ENCODE measurements at regions not wholly inside any gene's neighbourhood (a gene's known extent, or its start where the extent isn't known, plus 50 kb on each side); places are given as distances from the start of the nearest gene placed in this dataset.

DNA sequence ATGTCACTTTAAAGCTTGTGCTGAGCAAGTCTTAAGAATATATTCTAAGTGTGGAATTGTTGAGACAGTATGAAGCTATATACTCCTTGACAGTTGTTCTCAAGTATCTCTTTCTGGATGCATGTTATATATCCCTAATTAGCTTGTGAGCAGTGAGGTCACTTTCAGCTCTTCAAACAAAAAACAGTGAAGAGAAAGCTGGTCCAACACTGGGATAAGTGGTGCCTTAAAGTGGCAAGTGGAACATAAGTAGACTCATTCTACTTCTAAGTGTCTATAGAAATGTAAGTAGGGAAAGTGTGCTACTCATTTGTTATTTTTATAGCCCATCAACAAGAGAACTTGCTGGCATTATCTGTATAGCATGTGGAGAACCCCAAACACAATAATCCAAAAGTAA is 133.1 kb upstream of the BACH2 start:
- H3K36me3 ChIP-seq = no peaks in the 10 kb centered on the region
- H3K9me3 ChIP-seq = peaks cover 0 to 13% (median 2%) of the 10 kb centered on the region in 3 donors
- H3K27me3 ChIP-seq = no peaks in the 10 kb centered on the region
- H3K27ac ChIP-seq = no peak overlapping the region
- TF ChIP-seq, protein P1, sequence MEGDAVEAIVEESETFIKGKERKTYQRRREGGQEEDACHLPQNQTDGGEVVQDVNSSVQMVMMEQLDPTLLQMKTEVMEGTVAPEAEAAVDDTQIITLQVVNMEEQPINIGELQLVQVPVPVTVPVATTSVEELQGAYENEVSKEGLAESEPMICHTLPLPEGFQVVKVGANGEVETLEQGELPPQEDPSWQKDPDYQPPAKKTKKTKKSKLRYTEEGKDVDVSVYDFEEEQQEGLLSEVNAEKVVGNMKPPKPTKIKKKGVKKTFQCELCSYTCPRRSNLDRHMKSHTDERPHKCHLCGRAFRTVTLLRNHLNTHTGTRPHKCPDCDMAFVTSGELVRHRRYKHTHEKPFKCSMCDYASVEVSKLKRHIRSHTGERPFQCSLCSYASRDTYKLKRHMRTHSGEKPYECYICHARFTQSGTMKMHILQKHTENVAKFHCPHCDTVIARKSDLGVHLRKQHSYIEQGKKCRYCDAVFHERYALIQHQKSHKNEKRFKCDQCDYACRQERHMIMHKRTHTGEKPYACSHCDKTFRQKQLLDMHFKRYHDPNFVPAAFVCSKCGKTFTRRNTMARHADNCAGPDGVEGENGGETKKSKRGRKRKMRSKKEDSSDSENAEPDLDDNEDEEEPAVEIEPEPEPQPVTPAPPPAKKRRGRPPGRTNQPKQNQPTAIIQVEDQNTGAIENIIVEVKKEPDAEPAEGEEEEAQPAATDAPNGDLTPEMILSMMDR (IDR thresholded peaks at IDR 0.05) = no peak
- TF ChIP-seq POLR2A (IDR thresholded peaks at IDR 0.05) = no peak
- H3K4me1 ChIP-seq = no peaks in the 10 kb centered on the region
- no peak overlapping the region for H3K4me3 ChIP-seq
- no peak for DNase-seq
- intact Hi-C loops (cut with DNase I) = no loop called here

DNA sequence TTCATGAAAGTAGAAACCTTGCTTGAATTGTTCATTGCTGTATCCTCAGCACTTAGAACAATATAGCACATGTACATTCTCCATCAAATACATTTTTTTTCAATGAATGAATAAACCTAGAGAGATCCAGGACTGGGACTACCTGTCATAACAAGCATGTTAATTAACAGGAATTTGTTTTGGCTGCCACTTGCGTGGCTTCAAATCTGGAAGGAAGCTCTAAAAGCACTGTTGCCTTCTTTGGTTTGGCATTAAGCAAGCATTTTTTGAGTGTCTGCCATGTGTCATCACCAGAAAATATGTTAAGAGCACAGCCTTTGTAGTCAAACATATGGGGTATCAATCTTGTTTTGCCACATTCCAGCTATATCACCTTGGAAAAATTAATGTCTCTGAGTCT is 131.9 kb upstream of the BACH2 start:
- 25 to 40% methylated on average over 1 of the region's 1 CpG for WGBS, 2 donors
- Histone ChIP-seq H3K9me3 (peaks cover 0 to 9% (median 2%) of the 10 kb centered on the region in 3 donors), H3K27ac (no peak overlapping the region), H3K27me3 (no peaks in the 10 kb centered on the region), H3K4me3 (no peak overlapping the region), H3K4me1 (no peaks in the 10 kb centered on the region), H3K36me3 (no peaks in the 10 kb centered on the region)
- TF ChIP-seq POLR2A (IDR thresholded peaks at IDR 0.05) = no peak
- TF ChIP-seq, protein P1 (IDR thresholded peaks at IDR 0.05) = no peak
- no peak for DNase-seq
- intact Hi-C loops (cut with DNase I) = no loop called here

DNA sequence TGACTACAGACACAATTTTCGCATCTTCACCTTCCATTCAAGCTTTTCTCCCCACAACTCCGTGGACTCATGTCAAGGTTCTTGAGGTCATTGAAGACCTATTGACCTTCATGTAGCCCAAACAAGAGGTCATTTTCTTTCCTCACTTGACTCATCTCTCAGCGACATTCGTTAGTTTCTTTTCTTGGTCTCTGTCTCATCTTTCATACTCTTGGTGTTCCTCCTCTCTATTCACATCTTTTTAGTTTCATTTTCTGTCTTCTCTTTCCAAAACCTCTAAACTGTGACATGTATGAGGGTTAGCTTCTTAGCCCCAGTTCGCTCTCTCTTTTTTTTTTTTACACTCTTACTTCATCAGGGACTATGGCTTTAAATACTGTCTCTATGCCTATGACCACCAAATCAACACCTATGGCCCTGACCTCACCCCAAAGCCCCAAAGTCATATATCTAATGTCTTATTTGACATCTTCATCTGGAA is 128.6 kb upstream of the BACH2 start:
- 59 to 71% methylated on average over 5 of the region's 5 CpGs for WGBS, 2 donors
- Histone ChIP-seq H3K4me3 (no peak overlapping the region), H3K36me3 (no peaks in the 10 kb centered on the region), H3K27me3 (no peaks in the 10 kb centered on the region), H3K27ac (no peak overlapping the region), H3K9me3 (peaks cover 0 to 9% (median 2%) of the 10 kb centered on the region in 3 donors), H3K4me1 (no peaks in the 10 kb centered on the region)
- TF ChIP-seq, protein P1 (IDR thresholded peaks at IDR 0.05) = no peak
- TF ChIP-seq POLR2A (IDR thresholded peaks at IDR 0.05) = no peak
- intact Hi-C loops (cut with DNase I) = no loop called here
- no peak for DNase-seq

DNA sequence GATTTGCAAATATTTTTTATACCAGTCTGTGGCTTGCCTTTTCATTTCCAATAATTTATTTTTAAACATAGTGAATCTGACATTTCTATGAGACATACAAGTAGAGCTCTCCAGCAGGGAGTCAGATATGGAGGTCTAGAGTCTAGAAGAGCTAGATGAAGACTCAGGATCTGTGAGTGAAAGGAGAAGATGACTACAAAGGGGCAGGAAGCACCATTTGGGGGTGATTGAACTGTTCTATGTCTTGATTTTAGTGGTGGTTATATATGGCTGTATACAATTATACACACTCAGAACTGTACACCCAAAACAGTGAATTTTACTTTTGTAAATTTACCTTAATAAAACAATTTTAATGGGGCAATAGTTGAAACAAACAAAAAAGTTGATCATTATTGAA is 127.9 kb upstream of the BACH2 start:
- no peak for DNase-seq
- H3K27me3 ChIP-seq = no peaks in the 10 kb centered on the region

DNA sequence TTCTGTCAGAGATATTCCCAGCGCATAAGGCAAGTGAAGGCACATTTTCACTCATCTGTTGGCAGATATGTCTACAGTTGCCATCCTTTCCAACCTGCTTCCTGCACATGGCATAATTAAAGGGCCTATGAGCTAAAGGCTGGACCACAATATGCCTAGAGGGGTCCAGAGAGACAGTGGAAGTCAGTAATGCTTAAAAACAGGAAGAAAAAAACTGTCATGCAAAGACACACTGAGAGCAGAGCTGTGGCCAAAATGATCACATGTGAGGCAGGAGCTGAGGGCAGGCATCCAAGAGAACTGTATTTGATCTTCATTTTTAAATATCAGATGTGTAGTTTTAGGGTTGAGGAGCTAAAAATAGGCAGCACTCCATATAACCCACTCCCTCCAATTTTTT is 125.0 kb upstream of the BACH2 start:
- H3K4me1 ChIP-seq = no peaks in the 10 kb centered on the region
- no peak overlapping the region for H3K4me3 ChIP-seq
- H3K36me3 ChIP-seq = no peaks in the 10 kb centered on the region
- TF ChIP-seq, protein P1 (IDR thresholded peaks at IDR 0.05) = no peak
- TF ChIP-seq POLR2A (IDR thresholded peaks at IDR 0.05) = no peak
- 85 to 100% methylated on average over 1 of the region's 1 CpG for WGBS, 2 donors
- H3K27ac ChIP-seq = no peak overlapping the region
- no peaks in the 10 kb centered on the region for H3K27me3 ChIP-seq
- H3K9me3 ChIP-seq = no peaks in the 10 kb centered on the region
- DNase-seq = no peak
- intact Hi-C loops (cut with DNase I) = no loop called here

More for the DNA sequence above, 127.9 kb upstream of the BACH2 start:
- peaks cover 0 to 4% (median 0%) of the 10 kb centered on the region in 3 donors for H3K9me3 ChIP-seq
- intact Hi-C loops (cut with DNase I) = no loop called here
- H3K4me1 ChIP-seq = no peaks in the 10 kb centered on the region
- no peak overlapping the region for H3K27ac ChIP-seq
- H3K4me3 ChIP-seq = no peak overlapping the region
- no peak for TF ChIP-seq POLR2A (IDR thresholded peaks at IDR 0.05)
- TF ChIP-seq, protein P1 (IDR thresholded peaks at IDR 0.05) = no peak
- H3K36me3 ChIP-seq = no peaks in the 10 kb centered on the region
